HFF-Myc (cell line): ENCODE measurements at regions not wholly inside any gene's neighbourhood (a gene's known extent, or its start where the extent isn't known, plus 50 kb on each side); places are given as distances from the start of the nearest gene placed in this dataset.

Source experiments
- DNase-seq: peaks from one replicate; pipeline ENCODE4 v3.0.0-alpha.2; 2011; ENCODE audit warnings: low read depth; ENCODE audit errors: extremely low read depth
- H3K4me3 ChIP-seq: replicated peaks from 2 replicates; pipeline ENCODE4 v1.5.1; 2011; ENCODE audit warnings: low read depth, mild to moderate bottlenecking, control low read depth, low read length
- TF ChIP-seq, protein P1 (sequence below): IDR thresholded peaks from 2 replicates; pipeline ENCODE4 v1.5.1; 2012; ENCODE audit warnings: mild to moderate bottlenecking, low read depth, low read length, control low read depth; ENCODE audit errors: missing control alignments

DNA sequence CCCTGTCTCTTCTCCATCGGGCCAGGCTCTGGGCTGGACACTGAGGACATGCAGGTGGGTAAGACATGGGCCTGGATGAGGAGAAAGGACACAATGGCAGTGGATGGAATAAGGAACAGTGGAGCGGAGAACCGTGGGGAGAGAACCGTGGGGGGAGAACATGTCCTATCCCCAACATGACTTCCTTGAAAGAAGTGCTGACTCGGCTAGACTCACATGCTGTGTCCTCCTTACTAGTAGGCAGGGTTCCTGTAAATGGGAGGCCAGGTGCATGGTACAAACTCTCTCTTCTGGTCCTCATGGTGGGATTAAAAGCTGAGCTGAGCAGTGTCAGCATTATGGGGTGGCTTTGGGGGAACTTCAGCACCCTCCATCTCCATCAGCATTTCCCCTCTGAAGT lies 137.4 kb upstream of the CSF3R start:
- H3K4me3 ChIP-seq = no peak overlapping the region
- TF ChIP-seq, protein P1, sequence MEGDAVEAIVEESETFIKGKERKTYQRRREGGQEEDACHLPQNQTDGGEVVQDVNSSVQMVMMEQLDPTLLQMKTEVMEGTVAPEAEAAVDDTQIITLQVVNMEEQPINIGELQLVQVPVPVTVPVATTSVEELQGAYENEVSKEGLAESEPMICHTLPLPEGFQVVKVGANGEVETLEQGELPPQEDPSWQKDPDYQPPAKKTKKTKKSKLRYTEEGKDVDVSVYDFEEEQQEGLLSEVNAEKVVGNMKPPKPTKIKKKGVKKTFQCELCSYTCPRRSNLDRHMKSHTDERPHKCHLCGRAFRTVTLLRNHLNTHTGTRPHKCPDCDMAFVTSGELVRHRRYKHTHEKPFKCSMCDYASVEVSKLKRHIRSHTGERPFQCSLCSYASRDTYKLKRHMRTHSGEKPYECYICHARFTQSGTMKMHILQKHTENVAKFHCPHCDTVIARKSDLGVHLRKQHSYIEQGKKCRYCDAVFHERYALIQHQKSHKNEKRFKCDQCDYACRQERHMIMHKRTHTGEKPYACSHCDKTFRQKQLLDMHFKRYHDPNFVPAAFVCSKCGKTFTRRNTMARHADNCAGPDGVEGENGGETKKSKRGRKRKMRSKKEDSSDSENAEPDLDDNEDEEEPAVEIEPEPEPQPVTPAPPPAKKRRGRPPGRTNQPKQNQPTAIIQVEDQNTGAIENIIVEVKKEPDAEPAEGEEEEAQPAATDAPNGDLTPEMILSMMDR = no peak
- DNase-seq = no peak

GRCh38 chr1:36614991-36615390 lies 132.3 kb upstream of the CSF3R start:
- no peak overlapping the region for H3K4me3 ChIP-seq
- TF ChIP-seq, protein P1 = no peak
- no peak for DNase-seq

DNA sequence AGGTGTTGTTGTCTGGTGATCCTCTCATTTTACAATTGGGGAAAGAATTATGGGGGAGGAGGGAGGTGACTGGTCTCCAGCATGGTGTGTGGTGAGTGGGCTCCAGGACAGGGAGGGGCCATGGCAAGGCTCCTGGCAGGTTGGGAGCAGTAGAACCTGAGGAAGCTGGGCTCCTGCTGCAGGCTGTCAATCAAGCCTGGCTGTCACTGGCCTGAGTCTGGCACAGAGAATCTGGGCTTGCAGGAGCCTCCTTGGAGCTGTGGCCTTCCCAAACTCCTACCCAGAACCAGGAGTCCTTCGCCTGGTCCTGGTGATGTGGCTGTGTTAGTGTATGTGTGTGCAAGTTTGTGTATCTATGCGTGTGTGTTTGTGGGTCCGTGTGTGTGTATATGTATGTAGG lies 131.9 kb upstream of the CSF3R start:
- TF ChIP-seq, protein P1 = no peak
- no peak for DNase-seq
- no peak overlapping the region for H3K4me3 ChIP-seq

DNA sequence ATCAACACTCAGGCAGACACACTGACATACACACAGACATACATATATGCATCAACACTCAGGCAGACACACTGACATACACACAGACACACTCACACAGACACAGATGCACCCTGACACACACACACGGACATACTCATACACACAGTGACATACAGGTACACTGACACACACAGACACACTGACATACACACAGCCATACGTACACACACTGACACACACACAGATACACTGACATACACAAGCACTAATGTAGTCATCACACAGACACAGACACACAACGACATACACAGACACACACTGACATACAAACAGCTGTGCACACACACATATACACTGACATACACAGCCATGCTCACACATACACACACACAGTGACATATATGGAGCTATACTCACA lies 131.0 kb upstream of the CSF3R start:
- DNase-seq = no peak
- TF ChIP-seq, protein P1 = no peak
- no peak overlapping the region for H3K4me3 ChIP-seq

DNA sequence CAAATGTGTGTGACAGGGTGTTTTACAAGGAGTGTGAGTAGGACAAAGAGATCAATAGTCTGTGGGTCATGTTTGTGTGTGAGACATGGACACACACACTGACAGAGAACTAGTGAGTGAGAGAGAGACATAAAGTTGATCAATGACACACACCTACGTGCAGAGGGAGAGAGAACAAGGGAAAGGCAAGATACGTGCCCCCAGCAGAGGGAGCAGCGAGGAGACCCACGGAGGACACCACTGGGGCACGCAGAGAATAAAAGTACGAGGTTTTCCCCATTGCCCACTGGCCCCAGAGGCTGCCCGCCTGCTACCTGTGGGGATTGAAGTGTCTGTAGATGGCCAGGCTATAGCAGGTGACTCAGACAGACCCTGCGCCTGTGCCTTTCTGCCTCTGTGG lies 130.2 kb upstream of the CSF3R start:
- DNase-seq = no peak

DNA sequence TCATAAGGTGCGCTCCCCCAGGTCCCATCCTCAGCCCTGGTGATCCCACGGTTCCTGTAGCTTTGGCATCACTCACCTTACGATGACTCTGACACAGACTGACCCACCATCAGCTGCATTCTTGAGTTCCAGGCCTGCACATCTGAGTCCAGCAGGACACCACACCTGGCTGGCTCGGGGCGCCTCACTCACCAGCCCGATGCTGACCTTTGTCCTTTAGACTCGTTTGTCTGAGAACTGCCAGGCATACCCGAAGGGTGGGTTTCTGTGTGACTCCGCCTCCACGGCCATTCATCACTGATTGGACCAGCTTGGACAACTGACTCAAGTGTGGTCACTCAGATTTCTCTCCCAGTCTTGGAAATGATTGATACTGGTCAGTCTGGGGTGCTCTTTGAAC lies 129.4 kb upstream of the CSF3R start:
- DNase-seq = no peak
- H3K4me3 ChIP-seq = no peak overlapping the region
- TF ChIP-seq, protein P1 = no peak

More for the DNA sequence above, 130.2 kb upstream of the CSF3R start:
- H3K4me3 ChIP-seq = no peak overlapping the region
- TF ChIP-seq, protein P1 = no peak
